ENCODE measurements at regions not wholly inside any gene's neighbourhood (a gene's known extent, or its start where the extent isn't known, plus 50 kb on each side); places are given as distances from the start of the nearest gene placed in this dataset.
"Not testable (repeated sequence)": the region's sequence is repeated elsewhere in the genome, so short reads cannot be mapped to it uniquely, and the experiment has no call there.

GRCh38 chr10:121375172-121375571, 223.1 kb downstream of the FGFR2 start:
- Histone ChIP-seq H3K27me3 (no peaks in the 10 kb centered on the region), H3K36me3 (no peaks in the 10 kb centered on the region), H3K4me3 (no peak overlapping the region), H3K9me3 (no peaks in the 10 kb centered on the region), H3K4me1 (no peaks in the 10 kb centered on the region), H3K27ac (no peak overlapping the region)
- TF ChIP-seq POLR2A (IDR thresholded peaks at IDR 0.05) (no peak), CTCF (IDR thresholded peaks at IDR 0.05) (no peak)
- WGBS, 2 donors = 50 to 75% methylated on average over 6 of the region's 6 CpGs
- no peak for DNase-seq
- intact Hi-C loops (cut with DNase I) = no loop called here

- no peaks in the 10 kb centered on the region for H3K4me1 ChIP-seq
- no peak overlapping the region for H3K27ac ChIP-seq
- H3K36me3 ChIP-seq = no peaks in the 10 kb centered on the region
- no peak overlapping the region for H3K4me3 ChIP-seq
- H3K9me3 ChIP-seq = no peaks in the 10 kb centered on the region
- WGBS, 2 donors = 72 to 78% methylated on average over 6 of the region's 6 CpGs
- TF ChIP-seq POLR2A (IDR thresholded peaks at IDR 0.05) = no peak
- no peak for TF ChIP-seq CTCF (IDR thresholded peaks at IDR 0.05)
- intact Hi-C loops (cut with DNase I) = no loop called here
- DNase-seq = no peak
- no peaks in the 10 kb centered on the region for H3K27me3 ChIP-seq
Observed at GRCh38 chr10:121378251-121378801, 219.9 kb downstream of the FGFR2 start.

DNA sequence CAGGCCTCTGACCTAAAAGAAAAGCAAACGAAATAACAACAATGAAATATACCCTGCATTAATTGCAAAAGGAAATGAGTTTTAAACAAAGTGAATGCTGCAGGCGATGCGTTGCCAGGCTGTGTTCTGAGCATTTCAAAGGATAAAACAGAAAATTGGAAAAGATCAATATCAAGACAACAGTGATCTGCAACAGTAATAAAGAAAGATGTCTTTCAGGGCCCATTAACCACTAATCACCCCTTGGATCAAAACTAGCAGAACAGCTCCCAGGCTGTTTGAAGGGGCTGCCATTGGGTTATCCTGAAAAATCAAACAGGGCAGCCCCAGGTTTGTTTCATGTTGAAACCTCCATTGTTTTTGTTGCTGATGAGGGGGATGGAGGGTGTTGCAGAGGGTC, 219.2 kb downstream of the FGFR2 start:
- H3K9me3 ChIP-seq = no peaks in the 10 kb centered on the region
- no peaks in the 10 kb centered on the region for H3K36me3 ChIP-seq
- intact Hi-C loops (cut with DNase I) = no loop called here
- no peaks in the 10 kb centered on the region for H3K4me1 ChIP-seq
- H3K27ac ChIP-seq = no peak overlapping the region
- DNase-seq = no peak
- no peak for TF ChIP-seq CTCF (IDR thresholded peaks at IDR 0.05)
- no peak for TF ChIP-seq POLR2A (IDR thresholded peaks at IDR 0.05)
- no peaks in the 10 kb centered on the region for H3K27me3 ChIP-seq
- H3K4me3 ChIP-seq = no peak overlapping the region
- 64 to 69% methylated on average over 3 of the region's 3 CpGs for WGBS, 2 donors

- intact Hi-C loops (cut with DNase I) = no loop called here
- no peaks in the 10 kb centered on the region for H3K36me3 ChIP-seq
- no peak overlapping the region for H3K27ac ChIP-seq
- 61 to 77% methylated on average over 2 to 3 of the region's 3 CpGs for WGBS, 2 donors
- no peaks in the 10 kb centered on the region for H3K27me3 ChIP-seq
- TF ChIP-seq POLR2A (IDR thresholded peaks at IDR 0.05) (no peak), CTCF (IDR thresholded peaks at IDR 0.05) (no peak)
- H3K9me3 ChIP-seq = no peaks in the 10 kb centered on the region
- no peak for DNase-seq
- H3K4me1 ChIP-seq = no peaks in the 10 kb centered on the region
- H3K4me3 ChIP-seq = no peak overlapping the region
Observed at GRCh38 chr10:121380211-121380610, 218.0 kb downstream of the FGFR2 start.

DNA sequence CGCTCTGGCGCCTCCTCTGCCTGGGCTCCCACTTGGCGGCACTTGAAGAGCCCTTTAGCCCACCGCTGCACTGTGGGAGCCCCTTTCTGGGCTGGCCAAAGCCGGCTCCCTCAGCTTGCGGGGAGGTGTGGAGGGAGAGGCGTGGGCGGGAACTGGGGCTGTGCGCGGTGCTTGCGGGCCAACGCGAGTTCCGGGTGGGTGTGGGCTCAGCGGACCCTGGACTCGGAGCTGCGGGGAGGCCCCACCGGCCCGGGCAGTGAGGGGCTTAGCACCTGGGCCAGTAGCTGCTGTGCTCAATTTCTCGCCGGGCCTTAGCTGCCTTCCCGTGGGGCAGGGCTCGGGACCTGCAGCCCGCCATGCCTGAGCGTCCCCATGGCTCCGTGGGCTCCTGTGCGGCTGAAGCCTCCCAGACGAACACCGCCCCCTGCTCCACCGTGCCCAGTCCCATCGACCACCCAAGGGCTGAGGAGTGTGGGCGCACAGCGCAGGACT, 216.2 kb downstream of the FGFR2 start:
- H3K27ac ChIP-seq; H3K4me1 ChIP-seq; H3K4me3 ChIP-seq; H3K36me3 ChIP-seq; intact Hi-C loops (cut with DNase I); H3K27me3 ChIP-seq; DNase-seq; H3K9me3 ChIP-seq: not testable (repeated sequence)
- 98 to 100% methylated on average over 2 to 4 of the region's 33 CpGs for WGBS, 2 donors

DNA sequence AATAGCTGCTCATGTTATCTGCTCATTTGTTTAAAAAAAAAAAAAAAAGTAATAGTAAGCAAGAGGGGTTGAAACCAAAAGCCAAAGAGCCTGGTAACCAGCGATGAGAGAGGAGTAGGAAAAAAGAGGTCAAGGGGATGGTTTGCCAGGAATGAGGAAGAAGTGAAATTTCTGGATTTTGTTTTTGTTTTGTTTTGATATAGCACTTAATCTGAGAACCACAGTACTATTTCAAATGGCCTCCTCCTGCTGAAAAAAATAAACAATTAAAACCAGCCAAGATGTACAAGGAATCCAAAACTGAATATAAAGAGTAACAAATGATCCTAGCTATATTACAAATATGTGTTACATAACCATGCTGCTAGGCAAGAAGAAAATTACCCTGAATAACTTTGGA, 213.1 kb downstream of the FGFR2 start:
- WGBS, 2 donors = 68 to 83% methylated on average over 1 of the region's 1 CpG
- intact Hi-C loops (cut with DNase I) = no loop called here
- no peak for TF ChIP-seq POLR2A (IDR thresholded peaks at IDR 0.05)
- TF ChIP-seq CTCF (IDR thresholded peaks at IDR 0.05) = no peak
- Histone ChIP-seq H3K36me3 (no peaks in the 10 kb centered on the region), H3K4me3 (no peak overlapping the region), H3K4me1 (no peaks in the 10 kb centered on the region), H3K27me3 (no peaks in the 10 kb centered on the region), H3K9me3 (no peaks in the 10 kb centered on the region), H3K27ac (no peak overlapping the region)
- no peak for DNase-seq
